IPS-20b (cell line): ENCODE measurements at regions not wholly inside any gene's neighbourhood (a gene's known extent, or its start where the extent isn't known, plus 50 kb on each side); places are given as distances from the start of the nearest gene placed in this dataset.

Experiments used
- H3K27ac ChIP-seq: one replicate; pipeline ENCODE4 v1.5.1; 2013; ENCODE audit warnings: low read length
- H3K27me3 ChIP-seq: 2 replicates; pipeline ENCODE4 v1.6.1; 2013; ENCODE audit warnings: mild to moderate bottlenecking, low read length, inconsistent platforms; ENCODE audit not compliant: insufficient read depth
- H3K36me3 ChIP-seq: 2 replicates; pipeline ENCODE4 v1.6.1; 2013; ENCODE audit warnings: low read depth, mild to moderate bottlenecking, inconsistent platforms, low read length, moderate library complexity; ENCODE audit not compliant: insufficient read depth
- H3K4me1 ChIP-seq: 2 replicates; pipeline ENCODE4 v1.6.1; 2013; ENCODE audit warnings: mild to moderate bottlenecking, control low read depth, inconsistent platforms, low read length, moderate library complexity; ENCODE audit not compliant: insufficient read depth
- H3K4me3 ChIP-seq: 2 replicates; pipeline ENCODE4 v1.5.1; 2013; ENCODE audit warnings: mild to moderate bottlenecking, low read length, inconsistent platforms
- H3K9ac ChIP-seq: 2 replicates; pipeline ENCODE4 v1.6.1; 2013; ENCODE audit warnings: low read depth, mild to moderate bottlenecking, inconsistent platforms, low read length, moderate library complexity
- H3K9me3 ChIP-seq: 2 replicates; pipeline ENCODE4 v1.6.1; 2013; ENCODE audit warnings: mild to moderate bottlenecking, low read depth, low read length, inconsistent platforms; ENCODE audit not compliant: insufficient read depth

GRCh38 chrX:122833230-122833629, 350.8 kb upstream of the GRIA3 start:
- Histone ChIP-seq H3K27me3 (no peaks in the 10 kb centered on the region), H3K9ac (no peak overlapping the region), H3K9me3 (no peaks in the 10 kb centered on the region), H3K36me3 (no peaks in the 10 kb centered on the region), H3K4me3 (no peak overlapping the region), H3K27ac (no peak overlapping the region), H3K4me1 (no peaks in the 10 kb centered on the region)

- no peaks in the 10 kb centered on the region for H3K36me3 ChIP-seq
- no peak overlapping the region for H3K9ac ChIP-seq
- H3K27me3 ChIP-seq, result no peaks in the 10 kb centered on the region
- no peaks in the 10 kb centered on the region for H3K4me1 ChIP-seq
- no peak overlapping the region for H3K4me3 ChIP-seq
- H3K27ac ChIP-seq, result no peak overlapping the region
- H3K9me3 ChIP-seq, result no peaks in the 10 kb centered on the region
Measured at GRCh38 chrX:122835886-122836285, 348.2 kb upstream of the GRIA3 start.

GRCh38 chrX:122850326-122850725, 333.8 kb upstream of the GRIA3 start:
- no peaks in the 10 kb centered on the region for H3K27me3 ChIP-seq
- H3K9me3 ChIP-seq, result no peaks in the 10 kb centered on the region
- no peak overlapping the region for H3K4me3 ChIP-seq
- H3K27ac ChIP-seq, result no peak overlapping the region
- H3K36me3 ChIP-seq, result no peaks in the 10 kb centered on the region
- H3K9ac ChIP-seq, result no peak overlapping the region
- no peaks in the 10 kb centered on the region for H3K4me1 ChIP-seq

GRCh38 chrX:122856205-122856604, 327.9 kb upstream of the GRIA3 start:
- Histone ChIP-seq H3K4me1 (no peaks in the 10 kb centered on the region), H3K27ac (no peak overlapping the region), H3K9ac (no peak overlapping the region), H3K27me3 (no peaks in the 10 kb centered on the region), H3K4me3 (no peak overlapping the region), H3K9me3 (no peaks in the 10 kb centered on the region), H3K36me3 (no peaks in the 10 kb centered on the region)

- Histone ChIP-seq H3K36me3 (no peaks in the 10 kb centered on the region), H3K4me3 (no peak overlapping the region), H3K9me3 (no peaks in the 10 kb centered on the region)
Measured at GRCh38 chrX:122857734-122858133, 326.3 kb upstream of the GRIA3 start.

DNA sequence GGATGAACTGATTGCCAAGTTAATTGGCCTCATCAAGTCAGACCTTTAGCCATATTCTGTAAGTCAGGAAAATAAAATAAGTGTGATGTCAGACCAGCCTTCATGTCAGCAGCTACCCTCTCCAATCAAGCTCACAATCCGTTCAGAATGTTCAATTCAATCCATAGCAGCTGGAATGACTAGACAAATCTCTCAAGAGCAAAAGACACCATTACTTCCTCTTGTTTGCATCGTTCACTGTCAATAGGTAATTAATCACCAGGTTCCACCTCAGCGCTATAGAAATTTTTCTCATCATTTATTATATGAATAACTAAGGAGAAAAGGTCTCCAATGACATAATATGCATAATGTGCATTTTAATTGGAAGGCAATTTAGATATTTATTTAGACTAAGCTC, 321.0 kb upstream of the GRIA3 start:
- Histone ChIP-seq H3K27me3 (no peaks in the 10 kb centered on the region), H3K9ac (no peak overlapping the region), H3K4me1 (no peaks in the 10 kb centered on the region), H3K36me3 (no peaks in the 10 kb centered on the region), H3K4me3 (no peak overlapping the region), H3K27ac (no peak overlapping the region), H3K9me3 (no peaks in the 10 kb centered on the region)

More at GRCh38 chrX:122857734-122858133, 326.3 kb upstream of the GRIA3 start:
- no peaks in the 10 kb centered on the region for H3K4me1 ChIP-seq
- H3K27ac ChIP-seq, result no peak overlapping the region
- no peak overlapping the region for H3K9ac ChIP-seq
- H3K27me3 ChIP-seq, result no peaks in the 10 kb centered on the region

GRCh38 chrX:122866532-122866931, 317.5 kb upstream of the GRIA3 start:
- Histone ChIP-seq H3K27me3 (no peaks in the 10 kb centered on the region), H3K4me3 (no peak overlapping the region), H3K9ac (no peak overlapping the region), H3K36me3 (no peaks in the 10 kb centered on the region), H3K27ac (no peak overlapping the region), H3K4me1 (no peaks in the 10 kb centered on the region), H3K9me3 (no peaks in the 10 kb centered on the region)

- H3K36me3 ChIP-seq, result no peaks in the 10 kb centered on the region
- no peaks in the 10 kb centered on the region for H3K9me3 ChIP-seq
- no peak overlapping the region for H3K9ac ChIP-seq
- H3K27me3 ChIP-seq, result no peaks in the 10 kb centered on the region
- no peaks in the 10 kb centered on the region for H3K4me1 ChIP-seq
- H3K27ac ChIP-seq, result no peak overlapping the region
- no peak overlapping the region for H3K4me3 ChIP-seq
Measured at GRCh38 chrX:122868631-122869030, 315.4 kb upstream of the GRIA3 start.

- Histone ChIP-seq H3K27ac (no peak overlapping the region), H3K9me3 (no peaks in the 10 kb centered on the region), H3K4me1 (no peaks in the 10 kb centered on the region), H3K27me3 (no peaks in the 10 kb centered on the region), H3K4me3 (no peak overlapping the region), H3K36me3 (no peaks in the 10 kb centered on the region), H3K9ac (no peak overlapping the region)
Measured at GRCh38 chrX:122869171-122869570, 314.9 kb upstream of the GRIA3 start.

DNA sequence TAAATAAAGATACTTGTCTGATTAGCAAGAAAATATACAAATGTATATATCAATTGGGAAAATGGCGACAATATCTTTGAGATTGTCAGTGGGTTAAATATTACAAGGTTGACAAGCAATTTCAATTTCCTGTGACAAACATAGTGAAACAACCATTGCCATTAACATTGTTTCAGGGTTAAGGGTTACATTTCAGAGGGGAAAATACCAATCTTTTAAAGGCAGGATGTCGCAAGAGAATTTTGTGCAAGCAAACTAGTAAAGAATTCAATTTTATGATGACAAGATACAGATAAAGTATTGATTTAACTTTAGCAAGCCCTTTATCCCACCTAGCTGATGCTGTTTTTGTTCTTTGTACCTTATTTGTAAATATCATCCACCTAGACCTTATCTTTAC, 305.8 kb upstream of the GRIA3 start:
- H3K9me3 ChIP-seq, result no peaks in the 10 kb centered on the region
- H3K27ac ChIP-seq, result no peak overlapping the region
- H3K36me3 ChIP-seq, result no peaks in the 10 kb centered on the region
- H3K27me3 ChIP-seq, result no peaks in the 10 kb centered on the region
- H3K4me1 ChIP-seq, result peaks cover 6% of the 10 kb centered on the region; the same call in 1 of the 2 replicates
- no peak overlapping the region for H3K4me3 ChIP-seq
- H3K9ac ChIP-seq, result no peak overlapping the region

DNA sequence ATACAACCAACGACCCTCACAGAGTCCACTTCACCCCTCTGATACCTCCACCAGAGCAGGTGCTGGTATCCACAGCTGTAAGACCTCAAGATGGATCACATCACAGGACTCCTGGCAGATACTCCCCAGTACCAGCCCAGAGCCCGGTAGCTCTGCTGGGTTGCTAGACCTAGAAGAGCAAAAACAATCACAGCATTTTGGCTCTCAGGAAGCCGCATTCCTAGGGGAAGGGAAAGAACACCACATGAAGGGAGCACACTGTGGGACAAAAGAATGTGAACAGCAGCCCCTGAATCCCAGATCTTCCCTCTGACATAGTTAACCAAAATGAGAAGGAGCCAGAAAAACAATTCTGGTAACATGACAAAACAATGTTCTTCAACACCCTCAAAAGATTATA, 303.1 kb upstream of the GRIA3 start:
- Histone ChIP-seq H3K27ac (peak overlapping the region; percentile 37), H3K27me3 (no peaks in the 10 kb centered on the region), H3K4me3 (no peak overlapping the region), H3K9me3 (no peaks in the 10 kb centered on the region), H3K4me1 (peaks cover 6% of the 10 kb centered on the region; the same call in 1 of the 2 replicates), H3K9ac (no peak overlapping the region), H3K36me3 (no peaks in the 10 kb centered on the region)

DNA sequence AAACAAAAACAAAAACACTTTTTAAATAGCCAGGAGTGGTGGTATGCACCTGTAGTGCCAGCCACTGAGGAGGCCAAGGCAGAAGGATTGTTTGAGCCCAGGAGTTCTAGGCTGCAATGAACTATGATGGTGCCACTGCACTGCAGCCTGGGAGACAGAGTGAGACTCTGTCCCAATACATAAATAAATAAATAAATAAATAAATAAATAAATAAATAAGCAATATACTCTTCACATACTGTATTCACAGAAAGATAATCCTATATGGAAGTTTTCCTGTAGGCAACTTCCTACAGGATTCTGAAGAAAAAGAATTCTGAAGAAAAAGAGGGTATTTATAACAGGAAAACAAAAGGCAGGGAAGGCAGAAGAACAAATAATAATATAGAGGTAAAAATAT, 293.3 kb upstream of the GRIA3 start:
- Histone ChIP-seq H3K36me3 (no peaks in the 10 kb centered on the region), H3K9ac (no peak overlapping the region), H3K4me3 (no peak overlapping the region), H3K9me3 (no peaks in the 10 kb centered on the region), H3K27ac (no peak overlapping the region), H3K4me1 (no peaks in the 10 kb centered on the region), H3K27me3 (no peaks in the 10 kb centered on the region)

DNA sequence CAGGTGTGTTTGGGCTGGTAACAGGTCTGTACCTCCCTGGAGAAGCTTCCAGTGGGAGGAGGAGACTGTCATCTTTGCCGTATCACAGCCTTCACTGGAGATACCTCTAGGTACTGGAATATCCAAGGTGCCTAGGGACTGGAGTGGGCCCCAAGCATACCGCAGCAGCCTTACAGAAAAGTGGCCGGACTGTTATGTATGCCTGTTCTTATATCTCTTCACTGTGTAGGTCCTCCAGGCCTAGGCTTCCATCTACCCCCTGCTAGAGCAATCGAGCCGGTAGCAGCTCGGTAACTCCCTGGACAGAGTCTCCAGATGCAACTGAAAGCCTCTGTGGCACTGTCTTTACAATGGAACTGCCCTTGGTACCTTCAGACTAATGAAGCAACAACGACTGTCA, 277.4 kb upstream of the GRIA3 start:
- Histone ChIP-seq H3K4me1 (no peaks in the 10 kb centered on the region), H3K27ac (no peak overlapping the region), H3K36me3 (no peaks in the 10 kb centered on the region), H3K4me3 (no peak overlapping the region), H3K9ac (no peak overlapping the region), H3K9me3 (no peaks in the 10 kb centered on the region), H3K27me3 (no peaks in the 10 kb centered on the region)
